ENCODE measurements at regions not wholly inside any gene's neighbourhood (a gene's known extent, or its start where the extent isn't known, plus 50 kb on each side); places are given as distances from the start of the nearest gene placed in this dataset.

DNA sequence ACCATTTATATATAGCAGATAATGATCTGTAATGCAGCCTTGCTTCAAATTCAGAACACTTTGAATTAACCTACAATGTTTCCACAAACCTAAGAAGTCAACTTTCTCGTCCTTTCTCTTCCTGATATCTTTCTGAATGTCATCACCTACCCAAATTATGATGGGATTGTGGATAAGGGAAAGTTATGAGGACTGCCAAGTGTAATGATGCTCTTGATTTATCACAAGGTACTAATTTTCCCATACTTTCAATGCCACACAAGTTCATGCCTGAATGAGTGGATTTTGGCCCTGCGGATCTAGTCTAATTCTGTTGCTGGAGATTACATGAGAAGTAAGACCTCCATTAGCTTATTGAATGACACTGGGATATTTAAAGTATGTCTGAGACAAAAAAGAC is 82.6 kb upstream of the NANOGP8 start:
- Histone ChIP-seq H2AFZ (replicated peaks; ENCODE audit: low read length, poor library complexity) (no peak overlapping the region), H3K79me1 (ENCODE audit: low read depth in 1 of 2, low read length in 2 of 2) (no peaks in the 10 kb centered on the region), H3K9ac (ENCODE audit: low read depth, low read length) (no peak overlapping the region), H3K23ac (ENCODE audit: low read depth, low read length) (no peak overlapping the region), H2BK15ac (ENCODE audit: low read depth, low read length) (peak overlapping the region; percentile 31; the same call in 1 of the 3 replicates), H3K18ac (ENCODE audit: low read depth, low read length) (peak overlapping the region; percentile 96), H2AK5ac (ENCODE audit: low read depth, low read length) (peak overlapping the region; percentile 59), H4K5ac (ENCODE audit: low read depth, low read length) (0 out of 2 replicates have a peak overlapping the region, but pooled peaks have one; percentile 27), H3K4me1 (ENCODE audit: control insufficient read depth, insufficient read depth, low read length) (peaks cover 7% of the 10 kb centered on the region), H3K27ac (ENCODE audit: insufficient read depth, low read length) (peak overlapping the region; percentile 40; the same call in 1 of the 2 replicates), H4K20me1 (ENCODE audit: insufficient read depth, low read length) (no peaks in the 10 kb centered on the region), H3K9me3 (ENCODE audit: control insufficient read depth, insufficient read depth, low read length) (no peaks in the 10 kb centered on the region), H2BK5ac (ENCODE audit: low read depth, low read length, poor library complexity, severe bottlenecking) (peak overlapping the region; percentile 83), H3K4me2 (ENCODE audit: low read depth, low read length) (no peak overlapping the region), H3K4me3 (ENCODE audit: insufficient read depth, low read depth, low read length) (no peak overlapping the region), H4K8ac (ENCODE audit: low read depth in 2 of 2, low read length in 2 of 2) (peak overlapping the region in 1 of 2 experiments; percentile 41; a peak in 2 of 4 replicates), H3K27me3 (ENCODE audit: control insufficient read depth, insufficient read depth, low read length) (no peaks in the 10 kb centered on the region), H2AK9ac (replicated peaks; ENCODE audit: low read depth, low read length, poor library complexity) (no peak overlapping the region), H3K56ac (ENCODE audit: extremely low read depth, insufficient read depth, low read length) (no peak overlapping the region), H3K4ac (ENCODE audit: low read depth, low read length) (peak overlapping the region; percentile 59), H3K36me3 (ENCODE audit: control insufficient read depth, insufficient read depth, low read length) (no peaks in the 10 kb centered on the region), H4K91ac (ENCODE audit: insufficient read depth, low read depth, low read length) (no peak overlapping the region), H3K14ac (replicated peaks; ENCODE audit: low read depth, low read length) (peak overlapping the region; percentile 43; the same call in 1 of the 2 replicates), H2BK120ac (ENCODE audit: low read depth, low read length) (peak overlapping the region; percentile 85), H3K9me1 (ENCODE audit: insufficient read depth, low read length) (peaks cover 8% of the 10 kb centered on the region), H2BK20ac (ENCODE audit: low read depth, low read length) (peak overlapping the region; percentile 81)
- intact Hi-C loops (cut with micrococcal nuclease) (no loop called here), dilution Hi-C loops (cut with HindIII; ENCODE audit: low sequenced_read_pairs, unreplicated experiment) (no loop called here), in situ Hi-C loops (cut with MboI; ENCODE audit: low sequenced_read_pairs) (no loop called here)
- no peak for ATAC-seq (ENCODE audit: low read depth)
- no peak for DNase-seq
- WGBS, 2 experiments (ENCODE audit: extremely low coverage in 2 of 2, insufficient read length in 1 of 2), result no CpG with 5 or more reads among the region's 2 CpGs
- ChIA-PET CTCF (no interaction called here), POLR2A (ENCODE audit: unreplicated experiment) (no interaction called here)
- no peak for TF ChIP-seq MAFK (IDR thresholded peaks at IDR 0.05; ENCODE audit: low read depth, low read length)
- no peak for TF ChIP-seq BHLHE40 (IDR thresholded peaks at IDR 0.05; ENCODE audit: low read depth, low read length)
- no TSS peak for BruUV-seq (replicated peaks)
